Type B pancreatic cell (in vitro differentiated cells): ENCODE measurements at regions not wholly inside any gene's neighbourhood (a gene's known extent, or its start where the extent isn't known, plus 50 kb on each side); places are given as distances from the start of the nearest gene placed in this dataset.
A peak's percentile ranks its signal among the peaks of the same experiment; 100 is the strongest.

ENCODE experiments used
- DNase-seq: peaks from one replicate; pipeline ENCODE4 v3.0.0; 2021; ENCODE audit warnings: mixed read lengths; ENCODE audit not compliant: unreplicated experiment; ENCODE audit errors: extremely low spot score
- H3K27ac Mint-ChIP-seq: 2 replicates; pipeline ENCODE4 v1.8.0; 2021; ENCODE audit warnings: mild to moderate bottlenecking, mixed read lengths
- H3K27me3 Mint-ChIP-seq: 2 replicates; pipeline ENCODE4 v1.8.0; 2021; ENCODE audit warnings: mixed read lengths
- H3K36me3 Mint-ChIP-seq: 2 replicates; pipeline ENCODE4 v1.8.0; 2021; ENCODE audit warnings: mixed read lengths
- H3K4me1 Mint-ChIP-seq: one replicate; pipeline ENCODE4 v1.8.0; 2021; ENCODE audit warnings: mixed read lengths; ENCODE audit not compliant: unreplicated experiment
- H3K4me3 Mint-ChIP-seq: 2 replicates; pipeline ENCODE4 v1.8.0; 2021; ENCODE audit warnings: mild to moderate bottlenecking, mixed read lengths
- H3K9me3 Mint-ChIP-seq: 2 replicates; pipeline ENCODE4 v1.8.0; 2021; ENCODE audit warnings: mixed read lengths
- TF ChIP-seq, protein P1 (sequence below): fragments of 200-600 bp; sonication (generic); conservative IDR thresholded peaks from 2 replicates; pipeline ENCODE4 v1.5.0; 2021; ENCODE audit warnings: antibody characterized with exemption, mild to moderate bottlenecking

- Mint-ChIP-seq H3K4me1 (no peaks in the 10 kb centered on the region), H3K36me3 (no peaks in the 10 kb centered on the region), H3K4me3 (no peak overlapping the region), H3K9me3 (no peaks in the 10 kb centered on the region), H3K27me3 (no peaks in the 10 kb centered on the region), H3K27ac (no peak overlapping the region)
- no peak for DNase-seq
- TF ChIP-seq, protein P1, sequence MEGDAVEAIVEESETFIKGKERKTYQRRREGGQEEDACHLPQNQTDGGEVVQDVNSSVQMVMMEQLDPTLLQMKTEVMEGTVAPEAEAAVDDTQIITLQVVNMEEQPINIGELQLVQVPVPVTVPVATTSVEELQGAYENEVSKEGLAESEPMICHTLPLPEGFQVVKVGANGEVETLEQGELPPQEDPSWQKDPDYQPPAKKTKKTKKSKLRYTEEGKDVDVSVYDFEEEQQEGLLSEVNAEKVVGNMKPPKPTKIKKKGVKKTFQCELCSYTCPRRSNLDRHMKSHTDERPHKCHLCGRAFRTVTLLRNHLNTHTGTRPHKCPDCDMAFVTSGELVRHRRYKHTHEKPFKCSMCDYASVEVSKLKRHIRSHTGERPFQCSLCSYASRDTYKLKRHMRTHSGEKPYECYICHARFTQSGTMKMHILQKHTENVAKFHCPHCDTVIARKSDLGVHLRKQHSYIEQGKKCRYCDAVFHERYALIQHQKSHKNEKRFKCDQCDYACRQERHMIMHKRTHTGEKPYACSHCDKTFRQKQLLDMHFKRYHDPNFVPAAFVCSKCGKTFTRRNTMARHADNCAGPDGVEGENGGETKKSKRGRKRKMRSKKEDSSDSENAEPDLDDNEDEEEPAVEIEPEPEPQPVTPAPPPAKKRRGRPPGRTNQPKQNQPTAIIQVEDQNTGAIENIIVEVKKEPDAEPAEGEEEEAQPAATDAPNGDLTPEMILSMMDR, result no peak
Measured at GRCh38 chr2:16816016-16816415, 150.4 kb upstream of the CYRIA start.

DNA sequence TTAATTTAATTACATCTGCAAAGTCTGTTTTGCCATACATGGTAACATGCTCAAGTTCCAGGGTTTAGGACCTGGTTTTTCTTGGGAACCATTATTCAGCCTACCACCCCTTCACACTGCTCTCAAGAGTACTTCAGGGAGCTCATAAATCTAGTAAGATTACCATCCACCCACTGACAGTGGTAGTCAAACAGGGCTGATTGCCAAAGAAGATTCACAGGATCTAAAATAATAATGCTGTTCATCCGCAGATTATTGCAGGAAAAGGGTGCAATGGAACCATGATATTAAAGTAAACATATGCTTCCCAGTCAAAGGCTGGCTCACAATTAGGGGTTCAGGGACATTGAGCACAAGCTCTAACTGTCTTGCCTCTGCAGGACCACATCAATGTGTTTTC, 148.0 kb upstream of the CYRIA start:
- Mint-ChIP-seq H3K27ac (no peak overlapping the region), H3K27me3 (no peaks in the 10 kb centered on the region), H3K4me3 (no peak overlapping the region), H3K4me1 (no peaks in the 10 kb centered on the region), H3K9me3 (no peaks in the 10 kb centered on the region), H3K36me3 (no peaks in the 10 kb centered on the region)
- no peak for DNase-seq
- TF ChIP-seq, protein P1, result no peak

DNA sequence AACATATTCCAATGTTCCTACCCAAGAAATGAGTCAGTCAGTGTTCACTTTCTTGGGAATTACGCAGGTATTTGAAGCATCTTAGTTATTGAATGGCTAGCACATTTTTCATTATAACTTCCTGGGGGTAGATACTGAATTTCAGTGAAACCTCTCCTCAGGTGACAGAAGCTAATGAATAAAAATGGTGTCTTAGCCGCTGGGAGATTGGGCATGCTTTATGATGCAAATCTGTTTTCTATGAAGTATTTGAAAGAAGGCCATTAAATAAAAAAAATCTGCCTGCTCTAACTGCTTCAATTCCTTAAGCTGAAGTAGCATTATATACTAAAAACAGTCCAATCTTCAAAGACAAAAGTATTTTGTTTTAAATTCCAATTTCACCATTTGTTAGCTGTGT, 132.8 kb upstream of the CYRIA start:
- DNase-seq, result no peak
- no peaks in the 10 kb centered on the region for H3K27me3 Mint-ChIP-seq
- TF ChIP-seq, protein P1, result no peak
- no peaks in the 10 kb centered on the region for H3K4me1 Mint-ChIP-seq
- H3K27ac Mint-ChIP-seq, result no peak overlapping the region
- H3K36me3 Mint-ChIP-seq, result no peaks in the 10 kb centered on the region
- H3K4me3 Mint-ChIP-seq, result no peak overlapping the region
- no peaks in the 10 kb centered on the region for H3K9me3 Mint-ChIP-seq

GRCh38 chr2:16791496-16791895, 125.9 kb upstream of the CYRIA start:
- Mint-ChIP-seq H3K4me3 (no peak overlapping the region), H3K27ac (peak overlapping the region; percentile 70), H3K4me1 (no peaks in the 10 kb centered on the region), H3K9me3 (no peaks in the 10 kb centered on the region), H3K36me3 (no peaks in the 10 kb centered on the region), H3K27me3 (peaks cover 6% of the 10 kb centered on the region)
- TF ChIP-seq, protein P1, result no peak
- no peak for DNase-seq

GRCh38 chr2:16785149-16785548, 119.5 kb upstream of the CYRIA start:
- no peak for DNase-seq
- H3K4me3 Mint-ChIP-seq, result no peak overlapping the region
- TF ChIP-seq, protein P1, result no peak
- no peaks in the 10 kb centered on the region for H3K36me3 Mint-ChIP-seq
- no peak overlapping the region for H3K27ac Mint-ChIP-seq
- peaks cover 10% of the 10 kb centered on the region for H3K9me3 Mint-ChIP-seq
- peaks cover 12% of the 10 kb centered on the region for H3K4me1 Mint-ChIP-seq
- H3K27me3 Mint-ChIP-seq, result peaks cover 19% of the 10 kb centered on the region

DNA sequence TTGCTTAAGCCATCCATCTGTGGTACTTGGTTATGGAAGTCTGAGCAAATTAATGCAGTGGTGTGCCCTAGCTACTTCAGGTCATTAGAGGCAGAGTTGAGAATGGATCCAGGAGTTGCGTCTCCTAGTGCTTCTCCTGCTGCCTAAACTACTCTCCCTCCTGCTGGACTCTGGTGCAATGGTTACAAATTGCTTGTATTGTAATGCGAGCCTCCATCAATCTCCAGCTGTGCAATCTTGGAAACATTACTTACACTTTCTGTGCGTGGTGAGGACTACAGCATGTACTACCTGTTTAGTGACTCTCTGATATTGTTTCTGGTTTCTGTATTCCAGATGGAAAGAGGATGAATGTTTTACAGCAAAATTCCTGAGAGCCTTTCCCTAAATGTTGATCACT, 119.0 kb upstream of the CYRIA start:
- H3K27me3 Mint-ChIP-seq, result peaks cover 19% of the 10 kb centered on the region
- H3K36me3 Mint-ChIP-seq, result no peaks in the 10 kb centered on the region
- TF ChIP-seq, protein P1, result no peak
- H3K9me3 Mint-ChIP-seq, result peaks cover 10% of the 10 kb centered on the region
- peaks cover 12% of the 10 kb centered on the region for H3K4me1 Mint-ChIP-seq
- DNase-seq, result no peak
- no peak overlapping the region for H3K27ac Mint-ChIP-seq
- no peak overlapping the region for H3K4me3 Mint-ChIP-seq
